Endothelial cell of umbilical vein (primary cell): ENCODE measurements at regions not wholly inside any gene's neighbourhood (a gene's known extent, or its start where the extent isn't known, plus 50 kb on each side); places are given as distances from the start of the nearest gene placed in this dataset.

Source experiments
- CTCF ChIP-seq, 2 donors: IDR thresholded peaks; 1 replicate in 1 of 2; 2 replicates in 1 of 2; pipeline ENCODE4 v1.5.1; 2011; ENCODE audit warnings: low read length in 2 of 2, mild to moderate bottlenecking in 2 of 2, moderate library complexity in 2 of 2, control low read depth in 1 of 2, inconsistent platforms in 1 of 2, low read depth in 1 of 2; ENCODE audit not compliant: insufficient read depth in 1 of 2; ENCODE audit errors: extremely low read depth in 1 of 2
- EZH2 ChIP-seq: IDR thresholded peaks from 2 replicates; pipeline ENCODE4 v1.6.1; 2012; ENCODE audit warnings: borderline replicate concordance, low read depth, mild to moderate bottlenecking, moderate library complexity, low read length, inconsistent platforms; ENCODE audit not compliant: severe bottlenecking
- POLR2A ChIP-seq: IDR thresholded peaks from 2 replicates; pipeline ENCODE4 v1.6.1; 2012; ENCODE audit warnings: low read depth, mild to moderate bottlenecking, control low read depth, low read length

- no peak for TF ChIP-seq POLR2A
- no peak for TF ChIP-seq CTCF (IDR thresholded peaks at IDR 0.05; ENCODE audit: extremely low read depth in 1 of 2, insufficient read depth in 1 of 2, low read depth in 1 of 2, low read length in 2 of 2)
- TF ChIP-seq EZH2 = no peak
Observed at GRCh38 chr3:88785841-88786240, 321.6 kb upstream of the EPHA3 start.
